ENCODE measurements at regions not wholly inside any gene's neighbourhood (a gene's known extent, or its start where the extent isn't known, plus 50 kb on each side); places are given as distances from the start of the nearest gene placed in this dataset.

- TF ChIP-seq, protein P1, sequence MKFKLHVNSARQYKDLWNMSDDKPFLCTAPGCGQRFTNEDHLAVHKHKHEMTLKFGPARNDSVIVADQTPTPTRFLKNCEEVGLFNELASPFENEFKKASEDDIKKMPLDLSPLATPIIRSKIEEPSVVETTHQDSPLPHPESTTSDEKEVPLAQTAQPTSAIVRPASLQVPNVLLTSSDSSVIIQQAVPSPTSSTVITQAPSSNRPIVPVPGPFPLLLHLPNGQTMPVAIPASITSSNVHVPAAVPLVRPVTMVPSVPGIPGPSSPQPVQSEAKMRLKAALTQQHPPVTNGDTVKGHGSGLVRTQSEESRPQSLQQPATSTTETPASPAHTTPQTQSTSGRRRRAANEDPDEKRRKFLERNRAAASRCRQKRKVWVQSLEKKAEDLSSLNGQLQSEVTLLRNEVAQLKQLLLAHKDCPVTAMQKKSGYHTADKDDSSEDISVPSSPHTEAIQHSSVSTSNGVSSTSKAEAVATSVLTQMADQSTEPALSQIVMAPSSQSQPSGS (IDR thresholded peaks at IDR 0.05; ENCODE audit: low read length), result no peak
- TF ChIP-seq NANOG (IDR thresholded peaks at IDR 0.05; ENCODE audit: insufficient read depth, low read depth, low read length, poor library complexity, severe bottlenecking) (no peak), TCF12 (IDR thresholded peaks at IDR 0.05; ENCODE audit: low read depth, low read length) (no peak)
Observed at GRCh38 chr18:34991152-34991551, 50.1 kb upstream of the MAPRE2 start (continued).

All from H1 (cell line).